ENCODE measurements at regions not wholly inside any gene's neighbourhood (a gene's known extent, or its start where the extent isn't known, plus 50 kb on each side); places are given as distances from the start of the nearest gene placed in this dataset.
"Not testable (repeated sequence)": the region's sequence is repeated elsewhere in the genome, so short reads cannot be mapped to it uniquely, and the experiment has no call there.

GRCh38 chr4:81307991-81308390 lies 93.0 kb upstream of the PRKG2 start:
- Histone ChIP-seq H3K27ac (no peak overlapping the region), H3K27me3 (no peaks in the 10 kb centered on the region), H3K9me3 (replicated peaks in 1 of 3) (no peaks in the 10 kb centered on the region), H3K4me1 (replicated peaks in 1 of 2) (no peaks in the 10 kb centered on the region), H3K4me3 (no peak overlapping the region), H3K36me3 (replicated peaks in 1 of 2) (no peaks in the 10 kb centered on the region)
- TF ChIP-seq CTCF (IDR thresholded peaks at IDR 0.05) (no peak), POLR2A (IDR thresholded peaks at IDR 0.05) (no peak)
- DNase-seq = no peak
- intact Hi-C loops (cut with DNase I) = no loop called here
- 36 to 71% (median 57%) methylated on average over 2 of the region's 2 CpGs for WGBS, 4 donors

DNA sequence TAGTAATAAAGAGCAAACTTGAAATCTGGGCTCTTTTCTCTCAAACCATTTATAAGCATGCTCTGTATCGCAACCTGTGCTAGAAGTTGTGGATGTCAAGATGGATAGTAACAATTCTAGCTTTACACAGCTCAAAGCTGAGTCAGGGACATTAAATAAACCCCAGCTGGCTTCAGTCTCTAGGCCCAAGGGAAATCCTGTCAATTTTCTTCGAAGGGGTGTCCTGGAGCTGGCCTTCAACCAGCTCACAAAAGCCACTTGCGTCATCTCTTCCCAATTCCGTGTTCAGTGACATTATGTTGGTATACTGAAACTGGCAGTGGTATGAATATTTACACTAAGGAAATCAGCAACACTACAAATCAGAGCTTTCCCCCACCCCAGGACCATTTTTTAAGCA lies 89.8 kb upstream of the PRKG2 start:
- no peaks in the 10 kb centered on the region for H3K36me3 ChIP-seq (replicated peaks in 1 of 2)
- no peaks in the 10 kb centered on the region for H3K9me3 ChIP-seq (replicated peaks in 1 of 3)
- intact Hi-C loops (cut with DNase I) = no loop called here
- H3K27me3 ChIP-seq = no peaks in the 10 kb centered on the region
- no peak for TF ChIP-seq CTCF (IDR thresholded peaks at IDR 0.05)
- no peak for TF ChIP-seq POLR2A (IDR thresholded peaks at IDR 0.05)
- WGBS, 4 donors = 61 to 71% (median 66%) methylated on average over 4 of the region's 4 CpGs
- DNase-seq = no peak
- no peak overlapping the region for H3K4me3 ChIP-seq
- H3K4me1 ChIP-seq (replicated peaks in 1 of 2) = no peaks in the 10 kb centered on the region
- no peak overlapping the region for H3K27ac ChIP-seq

DNA sequence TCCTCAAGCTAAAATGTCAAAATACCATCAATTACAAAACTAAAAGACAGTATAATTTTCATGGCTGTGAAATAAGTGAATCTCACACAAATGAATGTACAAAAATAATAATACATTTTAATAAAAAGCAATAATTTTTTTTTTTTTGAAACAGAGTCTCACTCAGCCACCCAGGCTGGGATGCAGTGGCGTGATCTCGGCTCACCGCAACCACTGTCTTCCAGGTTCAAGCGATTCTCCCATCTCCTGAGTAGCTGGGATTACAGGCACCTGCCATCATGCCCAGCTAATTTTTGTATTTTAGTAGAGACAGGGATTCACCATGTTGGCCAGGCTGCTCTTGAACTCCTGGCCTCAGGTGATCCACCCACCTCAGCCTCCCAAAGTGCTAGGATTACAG lies 85.3 kb upstream of the PRKG2 start:
- H3K36me3 ChIP-seq (replicated peaks in 1 of 2); intact Hi-C loops (cut with DNase I); H3K4me3 ChIP-seq; H3K27me3 ChIP-seq; H3K9me3 ChIP-seq (replicated peaks in 1 of 3); H3K4me1 ChIP-seq (replicated peaks in 1 of 2); DNase-seq; H3K27ac ChIP-seq: not testable (repeated sequence)
- WGBS, 4 donors = 87 to 97% (median 92%) methylated on average over 4 of the region's 4 CpGs

DNA sequence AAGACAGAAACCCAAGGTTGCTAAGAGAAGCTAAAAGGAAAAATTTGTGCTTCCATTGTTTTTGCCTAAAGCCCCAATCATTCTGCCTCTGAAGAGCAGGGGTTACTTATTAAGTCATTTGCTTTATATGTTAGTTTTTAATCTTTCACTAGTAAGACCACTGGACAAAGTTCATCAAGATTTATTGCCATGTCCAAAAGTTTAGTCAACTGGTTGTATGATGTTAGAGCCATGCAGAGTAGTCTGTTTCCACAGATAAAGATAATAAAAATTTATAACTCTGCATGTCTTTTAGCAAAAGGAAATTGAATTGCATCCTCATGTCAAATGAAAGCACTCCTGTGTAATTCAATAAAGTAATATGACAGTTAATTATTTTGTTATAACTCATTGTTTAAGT lies 75.8 kb upstream of the PRKG2 start:
- TF ChIP-seq CTCF (IDR thresholded peaks at IDR 0.05) (no peak), POLR2A (IDR thresholded peaks at IDR 0.05) (no peak)
- Histone ChIP-seq H3K9me3 (replicated peaks in 1 of 3) (no peaks in the 10 kb centered on the region), H3K4me3 (no peak overlapping the region), H3K27ac (no peak overlapping the region), H3K4me1 (replicated peaks in 1 of 2) (no peaks in the 10 kb centered on the region), H3K27me3 (no peaks in the 10 kb centered on the region), H3K36me3 (replicated peaks in 1 of 2) (no peaks in the 10 kb centered on the region)
- DNase-seq = no peak
- intact Hi-C loops (cut with DNase I) = no loop called here

GRCh38 chr4:81287101-81287500 lies 72.1 kb upstream of the PRKG2 start:
- intact Hi-C loops (cut with DNase I) = no loop called here
- no peak for DNase-seq
- no peak for TF ChIP-seq POLR2A (IDR thresholded peaks at IDR 0.05)
- no peak for TF ChIP-seq CTCF (IDR thresholded peaks at IDR 0.05)

More at GRCh38 chr4:81287101-81287500, 72.1 kb upstream of the PRKG2 start:
- Histone ChIP-seq H3K4me1 (replicated peaks in 1 of 2) (no peaks in the 10 kb centered on the region), H3K27ac (no peak overlapping the region), H3K27me3 (no peaks in the 10 kb centered on the region), H3K9me3 (replicated peaks in 1 of 3) (no peaks in the 10 kb centered on the region), H3K36me3 (replicated peaks in 1 of 2) (no peaks in the 10 kb centered on the region), H3K4me3 (no peak overlapping the region)
